NCI-H1436 treated with DMSO at 0.1 percent for 48 hours (cell line): ENCODE measurements at regions not wholly inside any gene's neighbourhood (a gene's known extent, or its start where the extent isn't known, plus 50 kb on each side); places are given as distances from the start of the nearest gene placed in this dataset.

ENCODE experiments used
- DNase-seq: peaks from one replicate; lab custom pipeline; 2025; lab: John Stamatoyannopoulos, UW

DNA sequence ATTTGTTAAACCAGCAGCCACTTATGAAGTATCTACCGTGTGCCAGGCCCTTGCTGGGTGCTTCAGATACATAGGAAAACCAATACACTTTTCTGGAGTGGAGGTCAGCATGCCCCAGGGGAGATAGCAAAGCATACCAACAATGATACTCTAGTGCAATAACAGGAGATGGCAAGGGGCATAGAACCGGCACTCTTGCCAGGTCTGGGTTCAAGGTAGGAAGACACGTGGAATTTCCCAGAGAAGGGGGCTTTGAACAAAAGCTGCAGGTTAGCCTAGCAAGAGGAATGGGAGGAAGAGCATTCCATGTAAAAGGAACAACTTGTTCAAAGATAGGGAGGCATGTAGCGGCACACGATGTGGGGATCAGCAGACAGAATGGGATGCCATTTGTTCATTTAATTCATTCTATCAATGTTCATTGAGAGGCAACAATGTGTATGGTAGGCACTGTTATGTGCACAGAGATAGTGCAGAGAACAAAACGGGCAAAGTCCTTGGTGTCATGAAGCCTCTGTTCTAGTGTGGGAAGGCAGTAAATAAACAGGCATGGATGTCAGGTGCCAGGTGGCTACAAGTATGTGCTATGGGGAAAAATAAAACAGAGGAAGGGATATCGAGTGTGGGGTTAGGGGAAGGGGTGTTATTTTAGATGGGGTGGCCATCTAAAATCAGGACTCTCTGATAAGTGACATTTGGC lies 162.6 kb upstream of the E2F8 start:
- DNase-seq, result no peak

DNA sequence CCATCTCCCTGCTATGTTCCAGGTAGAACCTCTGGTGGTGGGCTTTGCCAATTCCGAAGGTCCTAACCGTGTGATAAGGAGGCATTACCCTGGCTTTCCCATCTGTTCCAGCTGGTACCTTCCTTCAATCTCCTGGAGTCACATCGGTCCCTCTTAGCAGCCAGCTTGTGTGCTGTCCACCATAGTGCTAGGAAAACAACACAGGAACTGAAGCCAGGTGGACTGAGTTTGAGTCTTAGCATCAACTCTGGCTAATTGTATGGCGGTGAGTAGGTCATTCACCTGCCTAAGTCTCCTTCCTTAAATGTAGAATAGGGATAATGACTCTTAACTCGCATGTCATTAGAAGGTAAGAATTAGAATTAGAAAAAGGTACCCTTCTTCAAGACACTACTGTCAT lies 159.6 kb upstream of the E2F8 start:
- no peak for DNase-seq

DNA sequence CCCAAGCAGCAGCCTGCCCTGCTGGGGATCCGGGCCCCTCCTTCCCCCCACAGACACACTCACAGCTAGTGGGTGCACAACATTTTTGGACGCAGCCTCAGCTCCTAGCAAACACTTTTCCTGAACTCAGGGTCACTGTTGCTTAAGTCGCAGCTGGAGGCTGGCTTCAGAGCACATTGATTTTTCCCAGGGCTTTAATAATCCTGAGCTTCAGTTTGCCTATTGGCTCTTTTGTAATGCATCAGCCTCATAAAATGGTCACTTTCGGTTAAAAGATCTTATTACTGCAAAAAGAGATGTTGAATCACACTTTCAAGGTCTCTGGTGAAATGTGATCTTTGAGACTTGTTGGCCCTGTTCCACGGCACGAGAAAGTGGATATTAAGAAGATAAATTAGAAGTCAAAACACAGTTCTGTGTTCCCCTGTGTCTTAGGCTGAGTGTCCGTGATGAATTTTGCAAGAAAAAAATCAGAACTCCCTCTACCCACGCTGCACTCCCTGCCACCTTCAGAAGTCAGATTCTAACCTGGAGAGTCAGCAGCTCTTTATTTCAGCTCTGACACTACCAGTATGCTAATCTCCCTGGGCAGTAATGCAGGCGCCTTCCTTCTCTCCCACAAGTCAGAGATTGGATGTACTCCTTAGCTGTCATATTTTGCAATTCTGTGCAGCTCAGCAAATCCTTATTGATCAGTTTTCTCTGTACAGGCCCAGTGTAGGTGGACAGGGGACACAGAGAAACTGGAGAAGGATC lies 158.2 kb upstream of the E2F8 start:
- no peak for DNase-seq

DNA sequence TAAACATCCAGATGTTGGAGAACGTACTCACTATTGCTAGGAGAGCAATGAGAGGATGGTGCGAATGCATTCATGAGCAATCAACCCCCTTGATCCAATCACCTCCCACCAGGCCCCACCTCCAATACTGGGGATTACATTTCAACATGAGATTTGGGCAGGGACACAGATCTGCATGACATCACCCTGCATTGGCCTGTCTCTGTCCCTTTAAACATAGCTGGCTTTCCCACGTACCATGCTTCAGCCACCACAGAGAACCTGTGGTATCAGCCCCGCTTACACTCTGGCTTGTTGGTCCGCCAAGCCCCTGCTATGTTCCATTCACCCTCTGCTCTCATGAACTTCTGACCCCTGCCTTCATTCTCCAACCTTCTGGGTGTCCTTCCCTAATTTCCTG lies 157.5 kb upstream of the E2F8 start:
- no peak for DNase-seq

DNA sequence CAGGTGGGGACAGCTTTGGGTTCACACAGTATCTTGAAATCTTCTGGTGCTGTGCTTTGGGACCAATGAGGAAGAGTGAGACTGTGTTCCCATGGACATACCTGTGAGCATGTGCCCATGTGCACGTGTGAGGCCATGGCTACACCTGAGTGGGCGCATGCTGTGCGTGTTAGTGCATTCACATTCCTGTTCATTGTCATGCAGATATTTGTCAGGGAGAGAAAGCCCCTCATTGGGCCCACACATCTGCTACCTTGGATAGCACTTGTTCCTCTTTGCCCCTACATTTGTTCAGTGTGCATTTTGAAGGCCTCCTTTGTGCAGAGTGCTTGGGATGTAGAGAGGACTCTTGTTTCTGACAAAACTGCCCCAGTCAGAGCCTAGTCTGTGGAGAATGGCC lies 154.3 kb upstream of the E2F8 start:
- DNase-seq, result no peak

DNA sequence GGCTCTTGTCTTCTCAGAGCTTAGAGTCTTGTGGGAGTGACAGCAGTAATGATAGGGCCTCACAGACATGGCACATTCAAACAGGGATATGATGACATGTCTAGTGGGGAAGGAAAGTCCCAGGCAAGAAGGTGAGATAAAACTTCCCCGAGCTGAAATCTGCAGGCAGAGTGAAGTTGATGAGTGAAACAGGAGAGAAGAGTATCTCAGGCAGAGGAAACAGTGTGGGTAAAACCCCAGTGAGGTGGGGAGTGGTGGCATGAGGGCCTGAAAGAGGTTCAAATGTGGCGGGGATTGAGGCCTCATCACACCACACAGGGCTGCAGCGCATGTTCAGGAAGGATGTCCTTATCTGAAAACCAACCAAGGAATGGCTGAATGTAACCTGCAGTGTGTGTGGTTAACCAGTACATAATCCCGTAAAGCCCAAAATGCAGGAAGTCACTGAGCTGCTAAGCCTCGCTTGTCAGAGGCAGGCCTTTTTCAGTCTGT lies 153.8 kb upstream of the E2F8 start:
- DNase-seq, result no peak

DNA sequence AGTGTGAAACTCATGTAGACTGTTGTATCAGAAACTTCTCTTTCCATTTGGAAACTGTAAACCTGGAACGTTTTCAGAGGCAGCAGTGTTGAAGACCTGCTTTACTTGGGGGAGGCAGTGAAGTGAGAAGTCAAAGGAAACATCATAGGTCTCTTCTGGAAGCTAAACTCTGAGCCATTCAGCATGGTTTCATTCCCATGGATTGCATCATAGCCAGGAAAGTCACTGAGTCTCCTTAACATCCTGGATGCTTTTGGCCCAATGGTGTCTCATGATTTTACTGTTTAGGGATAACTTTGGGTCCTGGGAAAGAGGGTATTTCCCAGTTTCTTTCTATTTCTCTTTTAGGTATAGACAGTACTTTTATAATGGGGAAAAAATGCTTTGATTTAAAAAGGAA lies 153.2 kb upstream of the E2F8 start:
- no peak for DNase-seq

DNA sequence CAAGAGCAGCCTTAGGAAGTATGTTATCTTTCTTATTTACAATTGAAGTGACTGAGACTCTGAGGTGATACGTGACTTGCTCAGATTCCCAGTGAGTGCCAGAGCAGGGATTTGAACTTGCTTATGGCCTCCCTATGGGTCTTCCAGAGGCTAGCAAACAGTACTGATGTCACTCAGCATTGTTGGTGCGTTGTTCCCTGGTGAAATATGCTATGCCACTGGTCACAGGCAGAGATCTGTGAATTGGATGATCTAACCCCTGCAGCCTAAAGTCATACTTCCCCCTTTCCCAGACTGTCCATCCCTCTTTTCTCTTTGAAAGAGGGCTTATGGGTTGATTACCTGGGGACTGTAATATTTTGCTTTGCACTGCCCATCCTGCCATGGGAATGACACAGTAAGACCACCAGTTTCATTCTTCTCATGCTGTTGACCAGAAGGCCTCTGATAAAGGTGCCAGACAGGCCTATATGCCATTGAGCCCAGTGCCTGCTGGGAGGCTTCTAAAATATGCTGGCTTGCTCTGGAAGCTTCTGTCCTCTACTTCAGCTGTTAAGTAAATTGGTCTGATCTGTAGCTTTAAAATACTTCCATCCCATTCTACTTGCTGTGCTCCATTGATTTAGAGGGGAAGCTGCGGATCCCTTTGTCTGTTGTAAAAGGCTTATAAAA lies 152.2 kb upstream of the E2F8 start:
- no peak for DNase-seq

DNA sequence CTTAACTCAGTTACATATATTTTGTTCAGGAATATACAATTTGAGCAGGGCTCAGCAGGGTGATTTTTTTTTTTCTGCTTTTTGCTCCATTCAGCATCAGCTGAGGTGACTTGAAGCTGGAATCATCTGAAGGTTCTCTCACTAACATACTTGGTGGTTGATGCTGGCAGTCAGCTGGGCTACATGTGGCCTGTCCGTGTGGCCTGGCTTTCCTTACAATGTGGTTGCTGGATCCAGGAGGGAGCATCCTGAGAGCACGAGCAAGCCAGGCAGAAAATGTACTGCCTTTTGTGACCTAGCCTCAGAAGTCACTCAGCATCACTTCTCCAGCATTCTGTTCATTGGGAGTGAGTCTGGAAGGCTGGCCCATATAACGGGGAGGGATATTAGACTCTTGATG lies 151.6 kb upstream of the E2F8 start:
- DNase-seq, result no peak

DNA sequence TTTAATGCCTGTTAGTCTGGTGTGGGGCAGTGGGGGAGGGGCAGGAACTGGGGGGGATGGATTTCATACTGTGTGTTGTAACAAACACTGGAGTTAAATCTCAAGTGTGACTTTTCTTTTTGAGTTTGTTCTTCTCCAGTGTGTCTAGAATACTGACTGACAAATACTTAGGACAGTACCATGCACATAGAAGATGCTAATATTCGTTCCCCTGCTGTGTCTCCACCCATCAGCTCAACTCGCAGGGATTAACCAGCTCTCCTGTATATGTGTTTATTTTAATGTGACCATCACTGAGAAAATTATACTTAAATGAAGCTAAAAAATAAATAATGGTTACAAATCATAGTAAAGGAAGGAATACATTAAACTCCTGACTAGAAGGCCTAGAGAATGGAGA lies 150.9 kb upstream of the E2F8 start:
- no peak for DNase-seq

DNA sequence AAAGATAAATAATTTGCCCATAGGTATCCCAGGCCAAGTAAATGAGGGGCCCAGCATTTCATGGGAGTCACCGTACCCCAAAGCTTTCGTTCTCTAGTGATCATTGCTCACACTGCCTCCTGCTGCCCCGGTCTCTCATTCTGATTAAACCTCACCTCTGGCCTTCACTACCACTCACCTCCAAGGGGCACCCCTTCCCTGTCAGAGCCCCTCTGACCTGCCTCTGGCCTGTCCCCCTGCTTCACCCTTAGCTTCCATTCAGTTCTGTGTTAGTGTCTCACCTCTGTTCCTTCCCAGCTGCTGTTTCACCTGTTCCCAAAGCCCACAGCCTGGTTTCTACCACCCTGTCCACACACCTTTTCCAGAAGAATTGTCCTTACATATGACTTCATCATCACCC lies 150.3 kb upstream of the E2F8 start:
- DNase-seq, result no peak

DNA sequence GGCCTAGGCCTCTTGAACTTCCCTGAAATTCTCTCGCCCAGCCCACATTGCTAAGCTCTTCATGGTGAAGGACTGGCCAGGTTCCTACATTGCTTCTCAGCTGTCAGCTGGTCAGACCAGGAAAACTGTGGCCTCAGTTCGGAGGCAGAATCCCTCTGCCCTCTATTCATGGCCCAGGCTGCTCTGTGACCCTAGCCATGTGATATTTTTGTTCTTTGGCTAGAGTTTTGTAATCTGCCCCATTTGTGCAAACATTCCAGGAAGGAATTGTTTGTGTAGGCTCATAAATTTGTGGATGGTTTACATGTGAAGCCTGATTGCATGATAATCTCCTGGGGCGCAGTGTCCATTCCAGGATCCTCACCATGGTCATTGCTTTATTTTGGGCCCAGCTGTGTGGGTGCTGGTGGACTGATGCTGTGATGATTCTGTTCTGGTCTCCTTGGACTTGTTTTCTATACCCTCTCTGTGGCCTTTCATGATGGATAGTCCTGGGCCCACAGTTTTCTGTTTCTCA lies 149.1 kb upstream of the E2F8 start:
- no peak for DNase-seq

DNA sequence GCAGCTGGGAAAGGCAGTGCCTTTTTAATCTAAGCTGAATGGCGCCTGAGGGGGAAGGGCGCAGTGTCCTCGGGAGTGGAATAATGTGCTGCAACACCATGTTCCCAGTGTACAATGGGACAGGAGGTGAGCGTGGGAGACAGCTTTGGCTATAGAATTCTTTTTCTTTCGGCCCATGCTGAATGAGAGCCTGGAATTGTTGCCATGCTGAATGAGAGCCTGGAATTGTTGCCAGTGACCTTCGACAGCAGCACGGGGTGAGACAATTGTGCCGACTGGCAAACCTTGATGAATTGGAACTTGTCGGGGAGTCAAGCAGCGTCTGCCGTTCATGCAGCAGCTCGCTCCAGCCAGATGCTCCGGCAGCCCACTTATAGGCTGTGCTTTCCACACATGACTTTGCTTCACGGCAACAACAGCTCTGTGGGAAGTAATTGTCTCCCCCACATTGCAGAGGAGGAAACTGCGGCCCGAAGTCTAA lies 141.4 kb upstream of the E2F8 start:
- no peak for DNase-seq

DNA sequence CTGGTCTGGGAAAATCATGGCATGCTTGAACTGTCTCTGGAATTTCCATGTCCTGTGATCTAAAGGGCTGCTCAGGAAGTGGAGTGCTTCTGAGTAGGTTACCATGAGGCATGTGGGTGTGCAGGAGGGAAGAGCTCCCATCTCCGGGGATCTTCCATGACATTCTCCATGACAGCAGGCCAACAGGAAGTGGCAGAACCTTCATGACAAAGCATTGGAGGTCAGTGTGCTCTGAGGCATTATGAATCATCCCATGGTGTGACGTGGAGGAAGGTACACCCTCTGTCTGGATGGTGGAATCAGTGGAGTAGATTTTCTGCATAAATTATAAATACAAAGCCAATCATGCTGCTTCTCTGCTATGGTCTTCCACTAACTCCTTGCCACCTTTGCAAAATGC lies 139.6 kb upstream of the E2F8 start:
- DNase-seq, result no peak

DNA sequence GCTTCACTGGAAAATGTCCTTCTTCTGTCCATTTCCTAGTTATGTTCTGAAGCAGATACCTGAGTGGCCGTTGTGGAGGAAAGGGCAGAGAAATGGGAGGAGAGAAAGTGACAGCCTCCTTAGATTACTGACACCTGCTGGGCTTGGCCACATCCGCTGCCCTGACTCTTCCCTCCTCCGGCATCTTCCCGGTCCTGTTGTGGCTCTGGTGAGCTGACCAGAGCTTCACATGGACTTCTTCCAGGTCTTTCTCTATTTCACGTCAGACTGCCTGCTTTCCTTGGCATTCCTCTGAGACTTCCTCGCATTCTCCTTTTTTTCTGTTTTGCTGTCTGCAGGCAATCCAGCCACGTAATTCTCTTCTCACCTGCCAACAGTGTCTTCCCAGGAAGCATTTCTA lies 138.7 kb upstream of the E2F8 start:
- DNase-seq, result no peak

DNA sequence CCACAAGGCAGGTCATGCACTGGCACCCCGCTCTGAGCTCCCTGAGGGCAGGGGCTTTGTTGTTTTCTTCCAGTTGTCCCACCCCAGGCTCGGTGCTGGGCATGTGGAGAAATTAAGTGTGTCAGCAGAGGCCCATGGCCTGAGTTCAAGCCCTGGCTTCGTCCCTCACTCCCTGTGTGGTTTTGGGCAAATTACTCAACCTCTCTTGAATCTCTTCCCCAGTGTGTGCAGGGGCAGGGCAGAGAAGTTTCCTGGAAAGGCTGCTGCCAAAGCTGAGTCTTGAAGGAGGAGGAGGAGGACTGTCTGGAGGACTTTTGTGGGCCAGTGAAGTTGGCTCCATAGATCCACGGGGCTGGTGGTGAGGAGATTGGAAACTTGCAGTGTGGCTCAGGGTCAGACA lies 138.1 kb upstream of the E2F8 start:
- no peak for DNase-seq

DNA sequence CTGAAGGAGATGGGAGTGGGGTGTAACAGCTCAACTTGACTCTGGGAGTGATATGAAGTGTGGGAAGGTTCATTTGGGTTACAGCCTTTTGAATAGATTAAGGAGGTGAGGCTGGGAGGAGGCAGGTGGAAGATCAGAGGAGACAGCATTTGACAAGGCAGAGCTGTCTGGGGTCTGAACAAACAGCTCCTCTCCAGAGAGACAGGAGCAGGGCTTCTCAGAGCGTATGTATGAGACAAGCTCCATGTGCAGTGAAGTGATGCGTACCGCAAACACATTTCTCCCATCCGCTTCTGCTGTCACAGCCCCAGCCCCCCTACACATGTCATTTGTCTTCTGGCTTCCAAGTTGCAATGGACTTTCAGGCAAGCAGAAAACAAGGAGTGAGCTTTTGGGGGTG lies 137.1 kb upstream of the E2F8 start:
- DNase-seq, result no peak

DNA sequence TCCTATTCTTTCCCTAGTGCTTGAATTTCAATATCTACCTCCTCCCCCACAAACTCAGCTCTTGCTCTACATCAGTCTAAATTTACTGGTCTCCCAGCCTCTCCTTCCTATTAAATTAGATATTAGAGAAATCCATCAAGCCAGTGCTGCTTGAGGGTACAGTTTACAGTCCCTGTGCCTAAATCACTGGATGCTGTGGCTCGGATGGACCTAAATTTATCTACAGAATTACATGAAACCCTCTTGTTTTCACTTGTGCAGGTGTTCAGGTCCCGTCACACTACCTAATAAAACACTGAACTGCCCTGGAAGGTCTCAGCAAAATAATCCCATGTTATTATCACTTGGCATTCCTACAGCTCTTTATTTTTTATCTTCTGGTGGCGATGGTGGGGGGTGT lies 134.7 kb upstream of the E2F8 start:
- no peak for DNase-seq

DNA sequence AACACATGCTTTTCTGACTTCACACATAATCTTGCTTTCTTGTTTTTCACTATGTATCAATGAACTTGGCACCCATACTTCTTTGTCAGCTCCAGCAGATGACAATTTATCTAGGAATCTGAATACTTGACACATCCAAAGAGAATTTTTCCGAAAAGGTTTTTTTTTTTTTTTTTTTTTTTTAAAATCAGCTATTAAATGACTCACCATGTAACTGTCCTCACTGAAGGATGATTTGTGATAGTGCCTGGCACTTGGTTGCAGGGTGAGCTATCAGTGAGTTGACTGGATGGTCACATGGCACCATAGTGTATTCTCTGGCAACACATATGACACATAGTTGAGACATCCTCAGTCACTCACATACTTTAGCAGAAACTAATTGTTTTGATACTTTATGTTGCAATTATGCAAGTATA lies 133.4 kb upstream of the E2F8 start:
- DNase-seq, result no peak

DNA sequence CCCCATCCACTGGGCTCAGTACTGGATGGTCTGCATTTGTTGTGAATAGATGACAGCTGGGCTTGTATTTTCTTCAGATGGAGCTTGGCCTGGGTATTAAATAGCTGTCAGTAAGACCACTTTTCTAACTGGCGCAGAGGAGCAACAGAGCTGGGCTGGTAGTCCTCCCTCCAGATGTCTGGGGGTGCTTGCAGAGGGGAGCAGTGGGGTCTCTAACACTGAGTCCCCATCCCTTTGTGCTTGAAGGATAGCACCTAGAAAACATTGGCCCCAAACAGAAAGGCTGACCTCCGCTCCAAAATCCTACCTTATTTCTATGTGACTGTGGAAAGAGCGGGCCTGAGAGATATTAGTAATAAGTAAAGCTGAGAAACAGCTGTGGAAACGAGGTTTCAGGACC lies 131.6 kb upstream of the E2F8 start:
- no peak for DNase-seq

DNA sequence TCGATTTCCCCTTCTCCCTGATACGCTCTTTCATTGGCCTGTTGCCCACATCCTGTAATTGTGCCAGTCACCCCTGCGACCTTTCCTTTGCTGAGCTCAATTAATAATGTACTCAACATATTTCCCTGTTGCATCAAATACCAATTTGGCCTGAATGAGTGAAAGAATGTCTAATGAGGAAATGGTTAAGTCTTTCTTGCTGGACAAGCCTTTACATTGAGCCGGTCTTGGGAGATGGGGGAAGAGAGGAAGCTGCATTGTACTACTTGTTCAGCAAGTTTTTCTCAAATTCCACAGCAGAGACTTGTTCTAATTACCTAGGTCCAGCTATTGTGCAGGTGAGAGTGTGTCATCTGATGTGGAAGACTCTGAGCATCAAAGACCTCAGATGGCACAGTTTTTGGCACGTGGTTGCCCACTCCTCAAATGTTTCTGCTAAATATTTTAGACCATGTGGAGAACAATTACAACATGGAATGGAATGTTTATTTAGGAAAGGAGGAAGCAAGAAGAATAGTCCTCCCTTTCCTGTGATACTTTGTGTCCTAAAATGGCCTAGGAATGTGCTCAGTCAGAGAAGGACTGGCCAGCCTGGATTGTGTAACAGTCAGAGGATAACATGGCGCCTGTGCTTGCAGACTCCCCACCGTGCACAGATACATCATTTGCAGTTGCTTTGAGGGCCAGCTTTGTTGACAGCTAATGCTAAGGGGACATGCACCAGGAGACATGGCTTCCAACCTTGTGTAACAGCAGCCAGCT lies 129.5 kb upstream of the E2F8 start:
- no peak for DNase-seq

DNA sequence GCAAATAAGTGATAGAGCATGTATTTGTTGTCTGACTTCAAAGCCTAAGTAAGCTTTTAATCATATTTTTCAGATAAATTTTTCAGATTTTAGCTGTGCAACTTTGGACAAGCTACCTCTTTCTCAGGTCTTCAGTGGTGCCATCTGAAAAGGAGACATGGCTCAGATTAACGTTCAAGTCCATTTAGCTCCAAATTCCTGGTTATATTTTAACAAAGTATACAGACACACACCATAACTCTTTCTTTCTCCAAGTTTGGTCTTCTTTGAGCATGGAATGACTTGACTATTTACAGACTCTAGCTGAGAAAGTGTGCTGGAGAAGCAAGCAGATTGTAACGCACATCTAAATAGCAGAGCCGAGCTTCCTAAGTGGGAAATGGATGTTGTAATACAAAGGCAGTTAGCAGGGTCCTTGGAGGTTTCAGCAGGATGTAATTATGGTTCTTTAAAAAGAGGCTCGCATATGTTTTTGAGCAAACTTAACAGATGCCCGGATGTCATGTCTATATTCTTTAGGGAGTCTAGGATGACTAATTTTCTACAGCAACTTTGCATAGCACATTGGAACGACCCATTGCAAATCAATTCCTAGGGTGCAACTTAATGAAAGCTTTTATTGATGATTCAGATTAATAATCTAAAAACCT lies 128.1 kb upstream of the E2F8 start:
- peak; percentile 66 for DNase-seq
